HepG2 (cell line): ENCODE measurements at regions not wholly inside any gene's neighbourhood (a gene's known extent, or its start where the extent isn't known, plus 50 kb on each side); places are given as distances from the start of the nearest gene placed in this dataset.

Experiments
- ATAC-seq: fragments of 200-7000 bp; cut with Tn5 transposase; 3 replicates; pipeline ENCODE4 v1.9.1; 2020; ENCODE audit warnings: mild to moderate bottlenecking, moderate library complexity
- BruUV-seq: library from RNA; stranded (reverse); fragments of 400-500 nt; replicated peaks from 2 replicates; lab custom pipeline; 2021; lab: Mats Ljungman, UMichigan
- CTCF ChIA-PET: fragments of 300-600 bp; formaldehyde crosslinking; extraction: SDS; loops from one replicate; lab custom pipeline; 2021; ENCODE audit warnings: low total read pairs, inconsistent platforms, low intra/inter-chr PET ratio; lab: Yijun Ruan, JAX
- POLR2A ChIA-PET: fragments of 350-600 bp; sonication (Branson Sonifier 250); formaldehyde crosslinking; loops from one replicate; lab custom pipeline; 2020; ENCODE audit warnings: antibody characterized with exemption, inconsistent platforms; lab: Yijun Ruan, JAX
- DNase-seq: peaks from one replicate; pipeline ENCODE4 v3.0.0-alpha.2; 2015; ENCODE audit warnings: low spot score
- FAIRE-seq: peaks from 3 replicates; lab custom pipeline; 2011; peaks lifted over from hg19 to GRCh38; lab: Jason Lieb, UNC
- H2AFZ ChIP-seq: one replicate; pipeline ENCODE4 v1.6.1; 2011; ENCODE audit warnings: low read length, inconsistent platforms
- H3K27ac ChIP-seq: fragments of 300-600 bp; 3 replicates; pipeline ENCODE4 v1.8.0; 2011; ENCODE audit warnings: mixed run types, mild to moderate bottlenecking, mixed read lengths, low read length, inconsistent platforms; ENCODE audit not compliant: insufficient read depth; ENCODE audit errors: extremely low read length
- H3K27me3 ChIP-seq, 2 experiments: fragments of 200-600 bp in 1 of 2; 2 replicates in 1 of 2; 3 replicates in 1 of 2; pipeline versions ENCODE4 v1.6.0 to v1.8.0; 2011; ENCODE audit warnings: low read length in 2 of 2, mild to moderate bottlenecking in 2 of 2, moderate library complexity in 2 of 2, inconsistent platforms in 1 of 2; ENCODE audit not compliant: insufficient read depth in 2 of 2, control insufficient read depth in 1 of 2
- H3K36me3 ChIP-seq, 2 experiments: fragments of 200-600 bp in 1 of 2; replicated peaks in 1 of 2; 2 replicates in 1 of 2; 3 replicates in 1 of 2; pipeline versions ENCODE4 v1.5.1 to v1.8.0; 2011; ENCODE audit warnings: low read length in 2 of 2, inconsistent platforms in 1 of 2; ENCODE audit not compliant: insufficient read depth in 2 of 2, control insufficient read depth in 1 of 2
- H3K4me1 ChIP-seq: 2 replicates; pipeline ENCODE4 v1.5.1; 2012; ENCODE audit warnings: low read length, inconsistent platforms; ENCODE audit not compliant: insufficient read depth
- H3K4me2 ChIP-seq: 2 replicates; pipeline ENCODE4 v1.6.0; 2011; ENCODE audit warnings: low read depth, low read length, inconsistent platforms
- H3K4me3 ChIP-seq, 3 experiments: fragments of 200-600 bp in 1 of 3; sonication (generic), shearing (Covaris generic) in 1 of 3; replicated peaks in 1 of 3; 2 replicates each; pipeline ENCODE4 v1.5.1; 2011 to 2016; ENCODE audit warnings: low read length in 3 of 3, inconsistent platforms in 2 of 3, low read depth in 2 of 3, mild to moderate bottlenecking in 2 of 3, control low read depth in 1 of 3, mixed read lengths in 1 of 3; ENCODE audit not compliant: insufficient read depth in 1 of 3
- H3K79me2 ChIP-seq: one replicate; pipeline ENCODE4 v1.6.1; 2011; ENCODE audit warnings: low read length, inconsistent platforms; ENCODE audit not compliant: insufficient read depth
- H3K9ac ChIP-seq: 2 replicates; pipeline ENCODE4 v1.6.0; 2011; ENCODE audit warnings: mild to moderate bottlenecking, low read depth, low read length, inconsistent platforms; ENCODE audit not compliant: insufficient read depth
- H3K9me3 ChIP-seq: 2 replicates; pipeline ENCODE4 v1.5.1; 2012; ENCODE audit warnings: mild to moderate bottlenecking, low read length
- H4K20me1 ChIP-seq: 2 replicates; pipeline ENCODE4 v1.6.0; 2011; ENCODE audit warnings: inconsistent platforms, mild to moderate bottlenecking, low read length, moderate library complexity; ENCODE audit not compliant: insufficient read depth
- ATM ChIP-seq: fragments of 450-650 bp; IDR thresholded peaks from 2 replicates; pipeline ENCODE4 v1.7.1; 2017; ENCODE audit warnings: mild to moderate bottlenecking, borderline replicate concordance
- CEBPG ChIP-seq: IDR thresholded peaks from 2 replicates; pipeline ENCODE4 v1.6.1; 2016
- ERF ChIP-seq: IDR thresholded peaks from 2 replicates; pipeline ENCODE4 v1.6.1; 2018; ENCODE audit warnings: missing biosample characterization, missing genetic modification reagents
- IRF2 ChIP-seq: IDR thresholded peaks from 2 replicates; pipeline ENCODE4 v1.6.1; 2018; ENCODE audit warnings: missing genetic modification reagents, missing compliant biosample characterization
- KLF15 ChIP-seq: sonication (generic); formaldehyde crosslinking; IDR thresholded peaks from 2 replicates; pipeline ENCODE4 v1.8.1; 2023; ENCODE audit warnings: borderline replicate concordance, mild to moderate bottlenecking, inconsistent platforms, missing genetic modification reagents, mixed read lengths
- PAF1 ChIP-seq: IDR thresholded peaks from 2 replicates; pipeline ENCODE4 v1.6.1; 2016; ENCODE audit warnings: missing genetic modification reagents, missing compliant biosample characterization
- PAX8 ChIP-seq: sonication (generic); formaldehyde crosslinking; IDR thresholded peaks from 2 replicates; pipeline ENCODE4 v1.8.0; 2022; ENCODE audit warnings: mild to moderate bottlenecking, missing genetic modification reagents, borderline replicate concordance
- PHF5A ChIP-seq: IDR thresholded peaks from one replicate; pipeline ENCODE4 v1.6.1; 2018; ENCODE audit warnings: low read depth, missing genetic modification reagents; ENCODE audit not compliant: unreplicated experiment
- PLSCR1 ChIP-seq: sonication (generic); formaldehyde crosslinking; IDR thresholded peaks from 2 replicates; pipeline ENCODE4 v1.5.0; 2020; ENCODE audit warnings: missing genetic modification reagents, mild to moderate bottlenecking, borderline replicate concordance
- SAP130 ChIP-seq: IDR thresholded peaks from 2 replicates; pipeline ENCODE4 v1.6.1; 2016; ENCODE audit warnings: low read depth
- SSRP1 ChIP-seq: IDR thresholded peaks from 2 replicates; pipeline ENCODE4 v1.6.1; 2016; ENCODE audit warnings: control low read depth
- ZKSCAN8 ChIP-seq: IDR thresholded peaks from 2 replicates; pipeline ENCODE4 v1.6.1; 2016; ENCODE audit warnings: borderline replicate concordance, missing genetic modification reagents, missing compliant biosample characterization
- ZNF24 ChIP-seq: fragments of 450-650 bp; IDR thresholded peaks from 2 replicates; pipeline ENCODE4 v1.6.1; 2017; ENCODE audit warnings: antibody characterized with exemption, mild to moderate bottlenecking
- ZNF251 ChIP-seq: sonication (generic); formaldehyde crosslinking; IDR thresholded peaks from 2 replicates; pipeline ENCODE4 v1.9.0; 2021; ENCODE audit warnings: mild to moderate bottlenecking, missing genetic modification reagents
- ZNF546 ChIP-seq: sonication (generic); formaldehyde crosslinking; conservative IDR thresholded peaks from 2 replicates; pipeline ENCODE4 v1.8.1; 2023; ENCODE audit warnings: mild to moderate bottlenecking, missing genetic modification reagents
- ZNF563 ChIP-seq: sonication (generic); formaldehyde crosslinking; IDR thresholded peaks from 2 replicates; pipeline ENCODE4 v1.8.0; 2022; ENCODE audit warnings: mild to moderate bottlenecking, moderate library complexity, missing genetic modification reagents
- ZNF616 ChIP-seq: sonication (generic); formaldehyde crosslinking; IDR thresholded peaks from 2 replicates; pipeline ENCODE4 v1.5.0; 2020; ENCODE audit warnings: low read depth, mild to moderate bottlenecking, missing genetic modification reagents
- WGBS: methylation state at CpG from one replicate; pipeline ENCODE4 v1.1.6; 2017; ENCODE audit warnings: low lambda C conversion rate; 5-methylcytosine and 5-hydroxymethylcytosine counted together
- in situ Hi-C: cut with HindIII; loops from 2 replicates; pipeline ENCODE4 v1.10.0; 2017; ENCODE audit warnings: low pct_unique_long_range_greater_than_20kb; ENCODE audit not compliant: extremely low pct_ligation_motif_present
- intact Hi-C: fragments of 100-400 bp; cut with micrococcal nuclease; formaldehyde crosslinking; loops from one replicate; pipeline ENCODE4 v1.10.0; 2022; ENCODE audit not compliant: unreplicated experiment
- TF ChIP-seq, protein P1 (sequence below): sonication (generic); formaldehyde crosslinking; IDR thresholded peaks from 2 replicates; pipeline ENCODE4 v1.4.0; 2020; ENCODE audit warnings: mild to moderate bottlenecking, missing genetic modification reagents

GRCh38 chr13:31627097-31627845 is 112.1 kb upstream of the RXFP2 start:
- H3K27me3 ChIP-seq, result no peaks in the 10 kb centered on the region
- TF ChIP-seq ERF, result no peak
- TF ChIP-seq ZNF616 (CRISPR knock-in tag), result no peak
- TF ChIP-seq PHF5A (CRISPR knock-in tag), result no peak
- TF ChIP-seq SAP130 (CRISPR knock-in tag), result no peak
- H3K4me1 ChIP-seq, result no peaks in the 10 kb centered on the region
- H3K4me2 ChIP-seq, result no peak overlapping the region
- FAIRE-seq (no peak), ATAC-seq (no peak), DNase-seq (no peak)
- intact Hi-C loops, result no loop called here
- H3K9ac ChIP-seq, result no peak overlapping the region
- H3K36me3 ChIP-seq, result no peaks in the 10 kb centered on the region
- ChIA-PET CTCF (no interaction called here), POLR2A (no interaction called here)
- H4K20me1 ChIP-seq, result no peaks in the 10 kb centered on the region
- in situ Hi-C loops, result no loop called here
- H2AFZ ChIP-seq, result no peak overlapping the region
- no peaks in the 10 kb centered on the region for H3K9me3 ChIP-seq
- H3K79me2 ChIP-seq, result no peaks in the 10 kb centered on the region
- no peak overlapping the region for H3K27ac ChIP-seq
- 0% methylated on average over 3 of the region's 3 CpGs for WGBS
- BruUV-seq, result no TSS peak
- H3K4me3 ChIP-seq, result no peak overlapping the region

DNA sequence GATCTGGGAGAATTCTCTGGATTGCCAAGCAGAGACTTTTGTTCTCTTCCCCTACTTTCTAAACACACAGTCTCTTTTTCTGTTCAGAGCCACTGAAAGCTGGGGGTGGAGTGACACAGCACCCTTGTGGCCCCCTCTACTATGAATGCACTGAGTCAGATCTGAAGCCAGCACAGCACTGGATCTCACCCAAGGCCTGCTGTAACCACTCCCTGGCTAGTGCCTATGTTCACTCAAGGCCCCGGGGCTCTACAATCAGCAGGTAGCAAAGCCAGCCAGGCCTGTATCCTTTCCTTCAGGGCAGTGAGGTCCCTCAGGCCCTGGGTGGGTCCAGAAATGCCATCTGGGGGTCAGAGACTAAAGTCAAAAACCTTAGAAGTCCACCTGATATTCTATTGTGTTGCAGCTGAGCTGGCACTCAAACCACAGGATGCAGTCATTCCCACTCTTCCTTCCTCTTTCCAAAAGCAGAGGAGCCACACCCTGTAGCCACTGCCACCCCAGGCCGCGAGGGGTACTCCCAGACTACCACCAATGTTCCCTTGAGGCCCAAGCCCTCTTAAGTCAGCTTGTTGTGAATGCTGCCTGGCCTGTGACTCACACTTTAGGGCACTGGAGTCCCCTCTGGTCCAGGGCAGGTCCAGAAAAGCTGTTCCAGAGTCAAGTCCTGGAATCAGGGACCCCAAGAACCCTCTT is 110.1 kb upstream of the RXFP2 start:
- CTCF ChIA-PET, result no interaction called here
- in situ Hi-C loops, result no loop called here
- DNase-seq, result no peak
- Histone ChIP-seq H3K79me2 (no peaks in the 10 kb centered on the region), H3K4me3 (no peak overlapping the region), H4K20me1 (no peaks in the 10 kb centered on the region)
- TF ChIP-seq PLSCR1 (CRISPR knock-in tag) (no peak), ATM (no peak), ZNF546 (CRISPR knock-in tag) (no peak), IRF2 (CRISPR knock-in tag) (no peak), ZKSCAN8 (no peak), ZNF563 (CRISPR knock-in tag) (no peak), PAF1 (CRISPR knock-in tag) (no peak), ZNF251 (CRISPR knock-in tag) (no peak), ZNF24 (no peak), SSRP1 (no peak), KLF15 (no peak), ERF (no peak), CEBPG (CRISPR knock-in tag) (no peak), PAX8 (no peak)
- TF ChIP-seq, protein P1, sequence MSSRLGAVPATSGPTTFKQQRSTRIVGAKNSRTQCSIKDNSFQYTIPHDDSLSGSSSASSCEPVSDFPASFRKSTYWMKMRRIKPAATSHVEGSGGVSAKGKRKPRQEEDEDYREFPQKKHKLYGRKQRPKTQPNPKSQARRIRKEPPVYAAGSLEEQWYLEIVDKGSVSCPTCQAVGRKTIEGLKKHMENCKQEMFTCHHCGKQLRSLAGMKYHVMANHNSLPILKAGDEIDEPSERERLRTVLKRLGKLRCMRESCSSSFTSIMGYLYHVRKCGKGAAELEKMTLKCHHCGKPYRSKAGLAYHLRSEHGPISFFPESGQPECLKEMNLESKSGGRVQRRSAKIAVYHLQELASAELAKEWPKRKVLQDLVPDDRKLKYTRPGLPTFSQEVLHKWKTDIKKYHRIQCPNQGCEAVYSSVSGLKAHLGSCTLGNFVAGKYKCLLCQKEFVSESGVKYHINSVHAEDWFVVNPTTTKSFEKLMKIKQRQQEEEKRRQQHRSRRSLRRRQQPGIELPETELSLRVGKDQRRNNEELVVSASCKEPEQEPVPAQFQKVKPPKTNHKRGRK (CRISPR knock-in tag), result no peak
- TF ChIP-seq, all 625 proteins: peak for 0
- H3K4me1 ChIP-seq, result no peaks in the 10 kb centered on the region
- no peak overlapping the region for H3K9ac ChIP-seq
- 0% methylated on average over 3 of the region's 3 CpGs for WGBS
- H3K36me3 ChIP-seq, result no peaks in the 10 kb centered on the region
- no peak overlapping the region for H3K4me2 ChIP-seq
- H3K27me3 ChIP-seq, result no peaks in the 10 kb centered on the region
- BruUV-seq, result no TSS peak
- H2AFZ ChIP-seq, result no peak overlapping the region
- no peak overlapping the region for H3K27ac ChIP-seq
- POLR2A ChIA-PET, result no interaction called here
- H3K9me3 ChIP-seq, result no peaks in the 10 kb centered on the region
- intact Hi-C loops, result no loop called here
- FAIRE-seq (no peak), ATAC-seq (no peak)
